OCI-LY1 (cell line): ENCODE measurements at regions not wholly inside any gene's neighbourhood (a gene's known extent, or its start where the extent isn't known, plus 50 kb on each side); places are given as distances from the start of the nearest gene placed in this dataset.

Experiments
- EZH2 ChIP-seq: fragments of 200-600 bp; sonication (generic), shearing (Covaris generic); IDR thresholded peaks from 2 replicates; pipeline ENCODE4 v1.8.0; 2017; ENCODE audit warnings: borderline replicate concordance, mixed run types, mild to moderate bottlenecking, antibody characterized with exemption, low read length, moderate library complexity, mixed read lengths
- TF ChIP-seq, protein P1 (sequence below): fragments of 200-600 bp; sonication (generic), shearing (Covaris generic); IDR thresholded peaks from 2 replicates; pipeline ENCODE4 v1.5.1; 2017; ENCODE audit warnings: mild to moderate bottlenecking, antibody characterized with exemption, low read length, moderate library complexity, mixed read lengths

GRCh38 chr3:193187070-193187722 lies 53.8 kb upstream of the PLAAT1 start:
- TF ChIP-seq, protein P1, sequence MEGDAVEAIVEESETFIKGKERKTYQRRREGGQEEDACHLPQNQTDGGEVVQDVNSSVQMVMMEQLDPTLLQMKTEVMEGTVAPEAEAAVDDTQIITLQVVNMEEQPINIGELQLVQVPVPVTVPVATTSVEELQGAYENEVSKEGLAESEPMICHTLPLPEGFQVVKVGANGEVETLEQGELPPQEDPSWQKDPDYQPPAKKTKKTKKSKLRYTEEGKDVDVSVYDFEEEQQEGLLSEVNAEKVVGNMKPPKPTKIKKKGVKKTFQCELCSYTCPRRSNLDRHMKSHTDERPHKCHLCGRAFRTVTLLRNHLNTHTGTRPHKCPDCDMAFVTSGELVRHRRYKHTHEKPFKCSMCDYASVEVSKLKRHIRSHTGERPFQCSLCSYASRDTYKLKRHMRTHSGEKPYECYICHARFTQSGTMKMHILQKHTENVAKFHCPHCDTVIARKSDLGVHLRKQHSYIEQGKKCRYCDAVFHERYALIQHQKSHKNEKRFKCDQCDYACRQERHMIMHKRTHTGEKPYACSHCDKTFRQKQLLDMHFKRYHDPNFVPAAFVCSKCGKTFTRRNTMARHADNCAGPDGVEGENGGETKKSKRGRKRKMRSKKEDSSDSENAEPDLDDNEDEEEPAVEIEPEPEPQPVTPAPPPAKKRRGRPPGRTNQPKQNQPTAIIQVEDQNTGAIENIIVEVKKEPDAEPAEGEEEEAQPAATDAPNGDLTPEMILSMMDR: no peak
- TF ChIP-seq EZH2: no peak
